ENCODE measurements at regions not wholly inside any gene's neighbourhood (a gene's known extent, or its start where the extent isn't known, plus 50 kb on each side); places are given as distances from the start of the nearest gene placed in this dataset.

- H3K4ac ChIP-seq (ENCODE audit: low read depth, low read length) = no peak overlapping the region
- WGBS, 2 experiments (ENCODE audit: extremely low coverage in 2 of 2, insufficient read length in 1 of 2) = 64% methylated on average over 2 of the region's 13 CpGs; no CpG with 5 or more reads in 1 of the 2 experiments
- no peak overlapping the region for H2BK5ac ChIP-seq (ENCODE audit: low read depth, low read length, poor library complexity, severe bottlenecking)
- DNase-seq (no peak), ATAC-seq (ENCODE audit: low read depth) (no peak)
- no peak overlapping the region for H4K8ac ChIP-seq (ENCODE audit: low read depth in 2 of 2, low read length in 2 of 2)
- H3K27ac ChIP-seq (ENCODE audit: insufficient read depth, low read length) = no peak overlapping the region
- in situ Hi-C loops (cut with MboI; ENCODE audit: low sequenced_read_pairs) (no loop called here), intact Hi-C loops (cut with micrococcal nuclease) (no loop called here), dilution Hi-C loops (cut with HindIII; ENCODE audit: low sequenced_read_pairs, unreplicated experiment) (no loop called here)
- no peak overlapping the region for H3K14ac ChIP-seq (replicated peaks; ENCODE audit: low read depth, low read length)
- no peak overlapping the region for H3K23ac ChIP-seq (ENCODE audit: low read depth, low read length)
- H2BK15ac ChIP-seq (ENCODE audit: low read depth, low read length) = no peak overlapping the region
- H4K5ac ChIP-seq (ENCODE audit: low read depth, low read length) = no peak overlapping the region
- ChIA-PET POLR2A (ENCODE audit: unreplicated experiment) (no interaction called here), CTCF (interaction anchor here (0.6 kb wide), 1 partner anchor 12 kb away, joined by 3 read pairs; no protein-coding TSS in a partner anchor)
- no peak overlapping the region for H3K18ac ChIP-seq (ENCODE audit: low read depth, low read length)
- H3K27me3 ChIP-seq (ENCODE audit: control insufficient read depth, insufficient read depth, low read length) = peaks cover 4% of the 10 kb centered on the region
- no TSS peak for BruUV-seq (replicated peaks)
- H2BK120ac ChIP-seq (ENCODE audit: low read depth, low read length) = no peak overlapping the region
- H4K20me1 ChIP-seq (ENCODE audit: insufficient read depth, low read length) = no peaks in the 10 kb centered on the region
- H3K4me2 ChIP-seq (ENCODE audit: low read depth, low read length) = no peak overlapping the region
- H4K91ac ChIP-seq (ENCODE audit: insufficient read depth, low read depth, low read length) = no peak overlapping the region
- TF ChIP-seq ELK1 (IDR thresholded peaks at IDR 0.05; ENCODE audit: borderline replicate concordance, low read depth, low read length) = no peak
- TF ChIP-seq CHD1 (IDR thresholded peaks at IDR 0.05; ENCODE audit: low read depth, low read length) = no peak
- TF ChIP-seq RAD21 (IDR thresholded peaks at IDR 0.05; ENCODE audit: low read length) = no peak
- TF ChIP-seq MAZ (IDR thresholded peaks at IDR 0.05; ENCODE audit: borderline replicate concordance, low read depth, low read length) = no peak
- TF ChIP-seq SMC3 (IDR thresholded peaks at IDR 0.05; ENCODE audit: low read depth, low read length) = no peak
- no peak for TF ChIP-seq MAFK (IDR thresholded peaks at IDR 0.05; ENCODE audit: low read depth, low read length)
- no peak for TF ChIP-seq POLR2A (IDR thresholded peaks at IDR 0.05; ENCODE audit: low read depth, low read length)
- no peak for TF ChIP-seq RCOR1 (IDR thresholded peaks at IDR 0.05; ENCODE audit: insufficient replicate concordance, low read length)
- TF ChIP-seq FOS (IDR thresholded peaks at IDR 0.05; ENCODE audit: low read depth, low read length) = no peak
- TF ChIP-seq USF2 (IDR thresholded peaks at IDR 0.05; ENCODE audit: low read depth, low read length) = no peak
- no peak for TF ChIP-seq RFX5 (IDR thresholded peaks at IDR 0.05; ENCODE audit: low read depth, low read length)
- TF ChIP-seq, protein P1, sequence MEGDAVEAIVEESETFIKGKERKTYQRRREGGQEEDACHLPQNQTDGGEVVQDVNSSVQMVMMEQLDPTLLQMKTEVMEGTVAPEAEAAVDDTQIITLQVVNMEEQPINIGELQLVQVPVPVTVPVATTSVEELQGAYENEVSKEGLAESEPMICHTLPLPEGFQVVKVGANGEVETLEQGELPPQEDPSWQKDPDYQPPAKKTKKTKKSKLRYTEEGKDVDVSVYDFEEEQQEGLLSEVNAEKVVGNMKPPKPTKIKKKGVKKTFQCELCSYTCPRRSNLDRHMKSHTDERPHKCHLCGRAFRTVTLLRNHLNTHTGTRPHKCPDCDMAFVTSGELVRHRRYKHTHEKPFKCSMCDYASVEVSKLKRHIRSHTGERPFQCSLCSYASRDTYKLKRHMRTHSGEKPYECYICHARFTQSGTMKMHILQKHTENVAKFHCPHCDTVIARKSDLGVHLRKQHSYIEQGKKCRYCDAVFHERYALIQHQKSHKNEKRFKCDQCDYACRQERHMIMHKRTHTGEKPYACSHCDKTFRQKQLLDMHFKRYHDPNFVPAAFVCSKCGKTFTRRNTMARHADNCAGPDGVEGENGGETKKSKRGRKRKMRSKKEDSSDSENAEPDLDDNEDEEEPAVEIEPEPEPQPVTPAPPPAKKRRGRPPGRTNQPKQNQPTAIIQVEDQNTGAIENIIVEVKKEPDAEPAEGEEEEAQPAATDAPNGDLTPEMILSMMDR (conservative IDR thresholded peaks at IDR 0.05; ENCODE audit: low read depth, low read length) = no peak
- no peak for TF ChIP-seq BHLHE40 (IDR thresholded peaks at IDR 0.05; ENCODE audit: low read depth, low read length)
- no peak for TF ChIP-seq CEBPB (IDR thresholded peaks at IDR 0.05; ENCODE audit: low read depth, low read length)
- TF ChIP-seq NFE2L2 (IDR thresholded peaks at IDR 0.05; ENCODE audit: low read depth, low read length) = no peak
- no peak overlapping the region for H2AFZ ChIP-seq (replicated peaks; ENCODE audit: low read length, poor library complexity)
- no peaks in the 10 kb centered on the region for H3K79me1 ChIP-seq (ENCODE audit: low read depth in 1 of 2, low read length in 2 of 2)
- H2AK9ac ChIP-seq (replicated peaks; ENCODE audit: low read depth, low read length, poor library complexity) = no peak overlapping the region
- no peak overlapping the region for H3K9ac ChIP-seq (ENCODE audit: low read depth, low read length)
- no peaks in the 10 kb centered on the region for H3K9me1 ChIP-seq (ENCODE audit: insufficient read depth, low read length)
- H3K9me3 ChIP-seq (ENCODE audit: control insufficient read depth, insufficient read depth, low read length) = no peaks in the 10 kb centered on the region
- no peaks in the 10 kb centered on the region for H3K4me1 ChIP-seq (ENCODE audit: control insufficient read depth, insufficient read depth, low read length)
- no peaks in the 10 kb centered on the region for H3K36me3 ChIP-seq (ENCODE audit: control insufficient read depth, insufficient read depth, low read length)
- H3K4me3 ChIP-seq (ENCODE audit: insufficient read depth, low read depth, low read length) = no peak overlapping the region
- no peak overlapping the region for H2AK5ac ChIP-seq (ENCODE audit: low read depth, low read length)
- H3K56ac ChIP-seq (ENCODE audit: extremely low read depth, insufficient read depth, low read length) = no peak overlapping the region
- H2BK20ac ChIP-seq (ENCODE audit: low read depth, low read length) = no peak overlapping the region
Measured at GRCh38 chr6:163721922-163722692, 307.6 kb downstream of the QKI start.

Data from IMR-90 (cell line).